Uterus (tissue), 2 donors: ENCODE measurements at regions not wholly inside any gene's neighbourhood (a gene's known extent, or its start where the extent isn't known, plus 50 kb on each side); places are given as distances from the start of the nearest gene placed in this dataset.

Experiments used
- POLR2A ChIP-seq, 2 donors: fragments of 450-650 bp; IDR thresholded peaks; one replicate each; pipeline ENCODE4 v1.6.1; 2016; ENCODE audit warnings: antibody characterized with exemption in 2 of 2, mild to moderate bottlenecking in 1 of 2, moderate library complexity in 1 of 2
- TF ChIP-seq, protein P1 (sequence below), 4 experiments: fragments of 200-600 bp in 2 of 4; fragments of 450-650 bp in 2 of 4; sonication (generic) in 2 of 4; IDR thresholded peaks; one replicate each; pipeline ENCODE4 v1.5.1; 2016 to 2019; ENCODE audit warnings: antibody characterized with exemption in 4 of 4, mild to moderate bottlenecking in 2 of 4, moderate library complexity in 1 of 4

DNA sequence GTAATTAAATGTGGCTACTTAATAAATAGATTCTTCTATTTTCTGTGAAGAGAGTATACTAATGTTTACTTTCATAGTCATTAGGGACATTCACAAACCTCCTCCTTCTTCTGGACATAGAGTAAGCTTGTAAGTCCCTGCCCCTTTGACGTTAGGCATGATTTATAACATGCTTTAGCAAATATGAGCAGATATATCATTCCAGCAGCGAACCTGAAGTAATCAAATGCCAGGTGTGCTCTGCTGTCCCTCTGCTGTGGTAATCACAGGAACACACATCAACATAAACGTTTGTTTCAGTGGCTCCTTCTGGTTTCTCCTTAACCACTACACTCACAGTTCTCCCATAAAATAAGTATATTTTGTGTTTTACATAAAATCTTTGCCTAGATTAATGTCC lies 961.8 kb downstream of the FLRT2 start:
- TF ChIP-seq, protein P1, sequence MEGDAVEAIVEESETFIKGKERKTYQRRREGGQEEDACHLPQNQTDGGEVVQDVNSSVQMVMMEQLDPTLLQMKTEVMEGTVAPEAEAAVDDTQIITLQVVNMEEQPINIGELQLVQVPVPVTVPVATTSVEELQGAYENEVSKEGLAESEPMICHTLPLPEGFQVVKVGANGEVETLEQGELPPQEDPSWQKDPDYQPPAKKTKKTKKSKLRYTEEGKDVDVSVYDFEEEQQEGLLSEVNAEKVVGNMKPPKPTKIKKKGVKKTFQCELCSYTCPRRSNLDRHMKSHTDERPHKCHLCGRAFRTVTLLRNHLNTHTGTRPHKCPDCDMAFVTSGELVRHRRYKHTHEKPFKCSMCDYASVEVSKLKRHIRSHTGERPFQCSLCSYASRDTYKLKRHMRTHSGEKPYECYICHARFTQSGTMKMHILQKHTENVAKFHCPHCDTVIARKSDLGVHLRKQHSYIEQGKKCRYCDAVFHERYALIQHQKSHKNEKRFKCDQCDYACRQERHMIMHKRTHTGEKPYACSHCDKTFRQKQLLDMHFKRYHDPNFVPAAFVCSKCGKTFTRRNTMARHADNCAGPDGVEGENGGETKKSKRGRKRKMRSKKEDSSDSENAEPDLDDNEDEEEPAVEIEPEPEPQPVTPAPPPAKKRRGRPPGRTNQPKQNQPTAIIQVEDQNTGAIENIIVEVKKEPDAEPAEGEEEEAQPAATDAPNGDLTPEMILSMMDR (IDR thresholded peaks at IDR 0.05): no peak
- no peak for TF ChIP-seq POLR2A (IDR thresholded peaks at IDR 0.05)
